ENCODE measurements at regions not wholly inside any gene's neighbourhood (a gene's known extent, or its start where the extent isn't known, plus 50 kb on each side); places are given as distances from the start of the nearest gene placed in this dataset.

DNA sequence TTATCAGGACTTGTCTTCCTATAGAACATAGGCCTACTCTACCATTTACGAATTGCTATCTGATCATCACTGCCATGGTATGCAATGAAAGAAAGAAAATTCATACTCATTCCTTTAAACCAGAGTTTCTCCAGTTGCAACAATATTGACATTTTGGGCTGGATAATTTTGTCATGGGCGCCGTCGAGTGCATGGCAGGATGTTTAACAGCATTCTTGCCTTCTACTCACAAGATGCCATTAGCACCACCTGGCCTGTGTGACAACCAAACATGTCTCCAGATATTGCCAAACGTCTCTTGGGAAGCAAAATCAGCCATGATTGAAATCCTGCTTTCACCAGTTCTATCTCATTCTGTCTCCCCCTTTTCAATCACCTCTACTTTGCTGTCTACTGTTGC lies 63.6 kb upstream of the ARHGAP24 start:
- no peak overlapping the region for H3K27ac Mint-ChIP-seq (ENCODE audit: unreplicated experiment)
- Histone ChIP-seq H3K4me3 (ENCODE audit: low read depth, low read length) (no peak overlapping the region), H3K36me3 (ENCODE audit: control insufficient read depth, insufficient read depth, low read length) (no peaks in the 10 kb centered on the region), H3K27me3 (replicated peaks; ENCODE audit: control insufficient read depth, insufficient read depth, low read length) (no peaks in the 10 kb centered on the region), H3K4me1 (no peaks in the 10 kb centered on the region), H3K9me3 (no peaks in the 10 kb centered on the region)
- H3K36me3 Mint-ChIP-seq (ENCODE audit: insufficient read depth, unreplicated experiment): no peaks in the 10 kb centered on the region
- H3K4me3 Mint-ChIP-seq (ENCODE audit: unreplicated experiment): no peak overlapping the region
- H3K9me3 Mint-ChIP-seq (ENCODE audit: unreplicated experiment): no peaks in the 10 kb centered on the region
- ChIA-PET POLR2A (no interaction called here), CTCF (no interaction called here)
- no peaks in the 10 kb centered on the region for H3K4me1 Mint-ChIP-seq (ENCODE audit: low read depth, unreplicated experiment)
- TF ChIP-seq, protein P1, sequence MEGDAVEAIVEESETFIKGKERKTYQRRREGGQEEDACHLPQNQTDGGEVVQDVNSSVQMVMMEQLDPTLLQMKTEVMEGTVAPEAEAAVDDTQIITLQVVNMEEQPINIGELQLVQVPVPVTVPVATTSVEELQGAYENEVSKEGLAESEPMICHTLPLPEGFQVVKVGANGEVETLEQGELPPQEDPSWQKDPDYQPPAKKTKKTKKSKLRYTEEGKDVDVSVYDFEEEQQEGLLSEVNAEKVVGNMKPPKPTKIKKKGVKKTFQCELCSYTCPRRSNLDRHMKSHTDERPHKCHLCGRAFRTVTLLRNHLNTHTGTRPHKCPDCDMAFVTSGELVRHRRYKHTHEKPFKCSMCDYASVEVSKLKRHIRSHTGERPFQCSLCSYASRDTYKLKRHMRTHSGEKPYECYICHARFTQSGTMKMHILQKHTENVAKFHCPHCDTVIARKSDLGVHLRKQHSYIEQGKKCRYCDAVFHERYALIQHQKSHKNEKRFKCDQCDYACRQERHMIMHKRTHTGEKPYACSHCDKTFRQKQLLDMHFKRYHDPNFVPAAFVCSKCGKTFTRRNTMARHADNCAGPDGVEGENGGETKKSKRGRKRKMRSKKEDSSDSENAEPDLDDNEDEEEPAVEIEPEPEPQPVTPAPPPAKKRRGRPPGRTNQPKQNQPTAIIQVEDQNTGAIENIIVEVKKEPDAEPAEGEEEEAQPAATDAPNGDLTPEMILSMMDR (IDR thresholded peaks at IDR 0.05; ENCODE audit: insufficient read depth in 1 of 2, low read depth in 1 of 2, low read length in 1 of 2, severe bottlenecking in 1 of 2, unreplicated experiment in 1 of 2): no peak
- H3K27me3 Mint-ChIP-seq (ENCODE audit: insufficient read depth, unreplicated experiment): peaks cover 7% of the 10 kb centered on the region
- DNase-seq: no peak
- no TSS peak for BruUV-seq (replicated peaks)
- intact Hi-C loops (cut with micrococcal nuclease; ENCODE audit: unreplicated experiment): no loop called here

DNA sequence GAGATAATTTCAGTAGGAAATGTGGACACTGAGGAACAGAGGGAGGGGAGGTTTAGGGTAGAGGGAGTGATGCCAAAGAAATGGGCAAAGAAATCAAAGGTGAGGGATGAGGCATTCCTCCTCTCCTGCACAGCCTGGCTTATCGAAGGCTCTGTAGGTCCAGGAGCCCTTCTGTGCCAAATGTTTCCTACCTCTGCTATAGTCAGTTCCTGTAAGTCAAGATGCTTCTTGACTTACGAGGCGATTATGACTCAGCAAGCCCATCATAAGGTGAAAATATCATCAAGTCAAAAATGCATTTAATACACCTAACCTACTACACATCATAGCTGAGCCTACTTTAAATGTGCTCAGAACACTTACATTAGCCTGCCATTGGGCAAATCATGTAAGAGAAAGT lies 60.0 kb upstream of the ARHGAP24 start:
- intact Hi-C loops (cut with micrococcal nuclease; ENCODE audit: unreplicated experiment): loop anchor here (5.0 kb wide), 1 partner anchor 92 kb away; no protein-coding TSS in a partner anchor
- DNase-seq: no peak
- H3K27me3 ChIP-seq (replicated peaks; ENCODE audit: control insufficient read depth, insufficient read depth, low read length): no peaks in the 10 kb centered on the region
- no peak overlapping the region for H3K4me3 ChIP-seq (ENCODE audit: low read depth, low read length)
- ChIA-PET CTCF (no interaction called here), POLR2A (no interaction called here)
- Mint-ChIP-seq H3K4me1 (ENCODE audit: low read depth, unreplicated experiment) (no peaks in the 10 kb centered on the region), H3K4me3 (ENCODE audit: unreplicated experiment) (no peak overlapping the region), H3K9me3 (ENCODE audit: unreplicated experiment) (no peaks in the 10 kb centered on the region), H3K36me3 (ENCODE audit: insufficient read depth, unreplicated experiment) (no peaks in the 10 kb centered on the region), H3K27me3 (ENCODE audit: insufficient read depth, unreplicated experiment) (peaks cover 7% of the 10 kb centered on the region), H3K27ac (ENCODE audit: unreplicated experiment) (no peak overlapping the region)
- H3K36me3 ChIP-seq (ENCODE audit: control insufficient read depth, insufficient read depth, low read length): no peaks in the 10 kb centered on the region
- BruUV-seq (replicated peaks): no TSS peak
- no peaks in the 10 kb centered on the region for H3K4me1 ChIP-seq
- H3K9me3 ChIP-seq: no peaks in the 10 kb centered on the region
- TF ChIP-seq, protein P1 (IDR thresholded peaks at IDR 0.05; ENCODE audit: insufficient read depth in 1 of 2, low read depth in 1 of 2, low read length in 1 of 2, severe bottlenecking in 1 of 2, unreplicated experiment in 1 of 2): no peak

DNA sequence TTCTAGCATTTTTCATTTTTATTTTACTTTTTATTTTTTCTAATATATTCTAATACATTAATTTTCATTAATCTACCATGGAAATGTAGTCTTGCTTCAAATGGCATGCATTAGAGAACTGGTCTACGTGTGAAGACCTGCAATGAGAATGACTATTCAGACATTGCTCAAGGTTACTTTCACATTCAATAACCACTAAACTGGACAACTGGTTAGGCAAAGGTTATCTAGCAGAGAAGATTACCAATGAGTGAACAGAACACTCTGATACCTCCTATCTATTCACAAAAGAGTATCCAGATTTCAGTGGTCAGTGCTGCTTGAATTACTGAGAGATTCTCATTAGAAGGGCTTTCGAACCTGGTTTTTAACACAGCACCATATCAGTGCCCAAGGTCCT lies 58.9 kb upstream of the ARHGAP24 start:
- TF ChIP-seq, protein P1 (IDR thresholded peaks at IDR 0.05; ENCODE audit: insufficient read depth in 1 of 2, low read depth in 1 of 2, low read length in 1 of 2, severe bottlenecking in 1 of 2, unreplicated experiment in 1 of 2): no peak
- H3K4me3 Mint-ChIP-seq (ENCODE audit: unreplicated experiment): no peak overlapping the region
- CTCF ChIA-PET: no interaction called here
- no peaks in the 10 kb centered on the region for H3K4me1 Mint-ChIP-seq (ENCODE audit: low read depth, unreplicated experiment)
- Histone ChIP-seq H3K9me3 (no peaks in the 10 kb centered on the region), H3K36me3 (ENCODE audit: control insufficient read depth, insufficient read depth, low read length) (no peaks in the 10 kb centered on the region), H3K4me1 (no peaks in the 10 kb centered on the region), H3K4me3 (ENCODE audit: low read depth, low read length) (no peak overlapping the region), H3K27me3 (replicated peaks; ENCODE audit: control insufficient read depth, insufficient read depth, low read length) (no peaks in the 10 kb centered on the region)
- BruUV-seq (replicated peaks): no TSS peak
- no peaks in the 10 kb centered on the region for H3K36me3 Mint-ChIP-seq (ENCODE audit: insufficient read depth, unreplicated experiment)
- no peaks in the 10 kb centered on the region for H3K9me3 Mint-ChIP-seq (ENCODE audit: unreplicated experiment)
- no peak overlapping the region for H3K27ac Mint-ChIP-seq (ENCODE audit: unreplicated experiment)
- intact Hi-C loops (cut with micrococcal nuclease; ENCODE audit: unreplicated experiment): loop anchor here (5.0 kb wide), 1 partner anchor 91 kb away; no protein-coding TSS in a partner anchor
- no peak for DNase-seq
- POLR2A ChIA-PET: no interaction called here
- H3K27me3 Mint-ChIP-seq (ENCODE audit: insufficient read depth, unreplicated experiment): peaks cover 7% of the 10 kb centered on the region

All from Caco-2 (cell line).